GM12878 (cell line): ENCODE measurements at regions not wholly inside any gene's neighbourhood (a gene's known extent, or its start where the extent isn't known, plus 50 kb on each side); places are given as distances from the start of the nearest gene placed in this dataset.

Experiments used
- ATAC-seq: fragments of 200-7000 bp; cut with Tn5 transposase; 3 replicates; pipeline ENCODE4 v1.9.1; 2020; ENCODE audit warnings: mild to moderate bottlenecking, moderate library complexity
- BruUV-seq: library from RNA; stranded (reverse); fragments of 400-500 nt; replicated peaks from 2 replicates; lab custom pipeline; 2021; lab: Mats Ljungman, UMichigan
- CTCF ChIA-PET: fragments of 300-600 bp; sonication (Branson Sonifier 250); formaldehyde crosslinking; extraction: SDS; loops from one replicate; lab custom pipeline; 2021; ENCODE audit warnings: inconsistent platforms; lab: Yijun Ruan, JAX
- POLR2A ChIA-PET: fragments of 350-600 bp; formaldehyde crosslinking; extraction: SDS; loops from one replicate; lab custom pipeline; 2021; ENCODE audit warnings: inconsistent platforms; lab: Charles Lee
- RAD21 ChIA-PET: fragments of 300-600 bp; sonication (Branson Sonifier 250); formaldehyde crosslinking; loops from one replicate; lab custom pipeline; 2023; ENCODE audit warnings: antibody characterized with exemption; ENCODE audit not compliant: unreplicated experiment; lab: Charles Lee
- SMC1A ChIA-PET: fragments of 300-600 bp; sonication (Branson Sonifier 250); formaldehyde crosslinking; loops from one replicate; lab custom pipeline; 2023; ENCODE audit not compliant: unreplicated experiment, uncharacterized antibody; lab: Charles Lee
- DNase-seq: peaks from one replicate; pipeline ENCODE4 v3.0.0-alpha.2; 2011; ENCODE audit warnings: low read depth, low spot score
- FAIRE-seq: peaks from 3 replicates; lab custom pipeline; 2011; peaks lifted over from hg19 to GRCh38; lab: Jason Lieb, UNC
- H2AFZ ChIP-seq: 2 replicates; pipeline ENCODE4 v1.6.0; 2011; ENCODE audit warnings: low read depth, low read length, control low read depth; ENCODE audit not compliant: control insufficient read depth
- H3K27ac ChIP-seq: 2 replicates; pipeline ENCODE4 v1.5.1; 2011; ENCODE audit warnings: control low read depth; ENCODE audit not compliant: control insufficient read depth, insufficient read depth
- H3K27me3 ChIP-seq, 2 experiments: replicated peaks in 1 of 2; 2 replicates each; pipeline versions ENCODE4 v1.6.0 to v1.6.1; 2011; ENCODE audit warnings: low read length in 1 of 2; ENCODE audit not compliant: control insufficient read depth in 2 of 2, insufficient read depth in 2 of 2
- H3K36me3 ChIP-seq, 2 experiments: 2 replicates each; pipeline ENCODE4 v1.5.1; 2011; ENCODE audit warnings: low read length in 1 of 2; ENCODE audit not compliant: control insufficient read depth in 2 of 2, insufficient read depth in 2 of 2
- H3K4me1 ChIP-seq: 2 replicates; pipeline ENCODE4 v1.6.1; 2011; ENCODE audit warnings: mild to moderate bottlenecking, low read length, moderate library complexity, mixed read lengths; ENCODE audit not compliant: control insufficient read depth, insufficient read depth
- H3K4me2 ChIP-seq: 2 replicates; pipeline ENCODE4 v1.6.0; 2011; ENCODE audit warnings: control low read depth; ENCODE audit not compliant: control insufficient read depth, insufficient read depth
- H3K4me3 ChIP-seq: fragments of 200-600 bp; sonication (generic); 2 replicates; pipeline ENCODE4 v1.5.1; 2016
- H3K79me2 ChIP-seq: 2 replicates; pipeline ENCODE4 v1.6.0; 2011; ENCODE audit warnings: low read length; ENCODE audit not compliant: control insufficient read depth, insufficient read depth
- H3K9ac ChIP-seq: 2 replicates; pipeline ENCODE4 v1.8.0; 2011; ENCODE audit warnings: low read length, control low read depth, mixed read lengths; ENCODE audit not compliant: control insufficient read depth, insufficient read depth
- H3K9me3 ChIP-seq: replicated peaks from 3 replicates; pipeline ENCODE4 v1.5.1; 2011; ENCODE audit warnings: mild to moderate bottlenecking, low read length; ENCODE audit not compliant: control insufficient read depth, insufficient read depth
- H4K20me1 ChIP-seq: 2 replicates; pipeline ENCODE4 v1.6.0; 2011; ENCODE audit not compliant: control insufficient read depth, insufficient read depth
- FOXM1 ChIP-seq: IDR thresholded peaks from 2 replicates; pipeline ENCODE4 v1.6.1; 2012; ENCODE audit warnings: low read depth, mild to moderate bottlenecking, inconsistent platforms, low read length, moderate library complexity
- HDAC6 ChIP-seq: fragments of 200-600 bp; sonication (generic); IDR thresholded peaks from one replicate; pipeline ENCODE4 v1.8.0; 2017; ENCODE audit warnings: antibody characterized with exemption; ENCODE audit not compliant: unreplicated experiment
- IKZF2 ChIP-seq, 2 experiments: fragments of 450-650 bp; IDR thresholded peaks; 2 replicates each; pipeline ENCODE4 v1.6.1; 2017; ENCODE audit warnings: mild to moderate bottlenecking in 2 of 2, moderate library complexity in 2 of 2
- NFXL1 ChIP-seq: fragments of 450-650 bp; IDR thresholded peaks from 2 replicates; pipeline ENCODE4 v1.6.1; 2017; ENCODE audit warnings: antibody characterized with exemption, mild to moderate bottlenecking, borderline replicate concordance
- NR2C1 ChIP-seq: fragments of 450-650 bp; IDR thresholded peaks from 2 replicates; pipeline ENCODE4 v1.6.1; 2017; ENCODE audit warnings: antibody characterized with exemption, mild to moderate bottlenecking, moderate library complexity
- POU2F2 ChIP-seq: IDR thresholded peaks from 3 replicates; pipeline ENCODE4 v1.6.1; 2011; ENCODE audit warnings: low read depth, mild to moderate bottlenecking, low read length, borderline replicate concordance
- SIN3A ChIP-seq: IDR thresholded peaks from 2 replicates; pipeline ENCODE4 v1.6.1; 2012; ENCODE audit warnings: low read depth, low read length, improper control_type of control experiment
- SRF ChIP-seq, 2 experiments: IDR thresholded peaks; 2 replicates each; pipeline ENCODE4 v1.6.1; 2011; ENCODE audit warnings: low read depth in 2 of 2, low read length in 2 of 2, mild to moderate bottlenecking in 1 of 2, moderate library complexity in 1 of 2
- TCF12 ChIP-seq: IDR thresholded peaks from 2 replicates; pipeline ENCODE4 v1.6.1; 2011; ENCODE audit warnings: low read depth, mild to moderate bottlenecking, low read length
- ZNF274 ChIP-seq: IDR thresholded peaks from one replicate; pipeline ENCODE4 v1.8.0; 2011; ENCODE audit not compliant: insufficient read length, insufficient read depth
- ZNF622 ChIP-seq: fragments of 450-650 bp; IDR thresholded peaks from 2 replicates; pipeline ENCODE4 v1.6.1; 2017; ENCODE audit warnings: mild to moderate bottlenecking, inconsistent platforms
- WGBS: methylation state at CpG from one replicate; pipeline ENCODE4 v1.1.6; 2016; ENCODE audit warnings: low lambda C conversion rate; ENCODE audit not compliant: insufficient replicate concordance, insufficient coverage; ENCODE audit errors: missing lambda C conversion rate; 5-methylcytosine and 5-hydroxymethylcytosine counted together
- in situ Hi-C: fragments of 300-500 bp; cut with MboI; formaldehyde crosslinking; loops from 9 replicates; pipeline ENCODE4 v1.14.3; 2018; ENCODE audit warnings: mixed read lengths
- intact Hi-C: fragments of 100-400 bp; cut with micrococcal nuclease; formaldehyde crosslinking; loops from one replicate; pipeline ENCODE4 v1.14.2; 2022; ENCODE audit not compliant: unreplicated experiment
- TF ChIP-seq, protein P1 (sequence below): fragments of 150-350 bp; IDR thresholded peaks from 2 replicates; pipeline ENCODE4 v1.6.1; 2014; ENCODE audit warnings: mild to moderate bottlenecking, low read depth, low read length

DNA sequence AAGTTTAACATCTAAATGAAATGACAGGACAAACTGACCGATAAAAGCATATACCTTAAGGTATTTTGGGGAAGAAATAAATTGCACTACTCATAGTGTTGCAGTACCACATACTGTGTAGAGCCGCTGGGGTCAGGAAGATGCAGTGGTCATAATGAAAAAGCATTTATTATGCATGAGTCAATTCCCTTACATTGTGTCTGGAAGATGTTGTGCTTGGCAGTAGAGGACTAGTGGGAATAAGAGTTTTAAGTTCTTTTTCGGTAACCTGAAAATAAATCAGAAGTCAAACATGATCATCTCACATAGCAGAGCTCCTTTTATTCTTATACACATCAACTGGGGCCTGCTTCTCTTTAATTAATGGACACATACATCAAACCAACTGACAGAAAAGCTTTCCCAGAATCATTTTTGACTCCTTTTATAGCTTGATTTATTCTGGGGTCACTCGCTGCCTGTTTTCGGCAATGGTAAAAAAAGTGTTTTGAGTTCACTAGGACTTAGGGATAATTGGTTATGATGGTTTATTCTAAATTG lies 262.5 kb upstream of the CHD1 start:
- CTCF ChIA-PET: no interaction called here
- H3K27ac ChIP-seq: no peak overlapping the region
- no TSS peak for BruUV-seq
- 47% methylated on average over 5 of the region's 5 CpGs for WGBS
- POLR2A ChIA-PET: no interaction called here
- H3K4me1 ChIP-seq: no peaks in the 10 kb centered on the region
- H3K27me3 ChIP-seq: no peaks in the 10 kb centered on the region
- RAD21 ChIA-PET: no interaction called here
- no peak overlapping the region for H2AFZ ChIP-seq
- SMC1A ChIA-PET: no interaction called here
- FAIRE-seq (no peak), DNase-seq (no peak), ATAC-seq (no peak)
- H3K4me2 ChIP-seq: no peak overlapping the region
- no peak overlapping the region for H3K9ac ChIP-seq
- H3K4me3 ChIP-seq: no peak overlapping the region
- H3K9me3 ChIP-seq: no peaks in the 10 kb centered on the region
- in situ Hi-C loops: no loop called here
- H3K79me2 ChIP-seq: no peaks in the 10 kb centered on the region
- no peaks in the 10 kb centered on the region for H4K20me1 ChIP-seq
- intact Hi-C loops: no loop called here
- TF ChIP-seq FOXM1: no peak
- TF ChIP-seq TCF12: no peak
- no peak for TF ChIP-seq NR2C1
- no peak for TF ChIP-seq ZNF622
- no peak for TF ChIP-seq NFXL1
- TF ChIP-seq ZNF274: no peak
- no peak for TF ChIP-seq SRF (IDR thresholded peaks at IDR 0.05; ENCODE audit: low read depth in 2 of 2, low read length in 2 of 2)
- no peak for TF ChIP-seq HDAC6
- no peak for TF ChIP-seq SIN3A
- TF ChIP-seq, protein P1, sequence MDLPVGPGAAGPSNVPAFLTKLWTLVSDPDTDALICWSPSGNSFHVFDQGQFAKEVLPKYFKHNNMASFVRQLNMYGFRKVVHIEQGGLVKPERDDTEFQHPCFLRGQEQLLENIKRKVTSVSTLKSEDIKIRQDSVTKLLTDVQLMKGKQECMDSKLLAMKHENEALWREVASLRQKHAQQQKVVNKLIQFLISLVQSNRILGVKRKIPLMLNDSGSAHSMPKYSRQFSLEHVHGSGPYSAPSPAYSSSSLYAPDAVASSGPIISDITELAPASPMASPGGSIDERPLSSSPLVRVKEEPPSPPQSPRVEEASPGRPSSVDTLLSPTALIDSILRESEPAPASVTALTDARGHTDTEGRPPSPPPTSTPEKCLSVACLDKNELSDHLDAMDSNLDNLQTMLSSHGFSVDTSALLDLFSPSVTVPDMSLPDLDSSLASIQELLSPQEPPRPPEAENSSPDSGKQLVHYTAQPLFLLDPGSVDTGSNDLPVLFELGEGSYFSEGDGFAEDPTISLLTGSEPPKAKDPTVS: no peak
- no peak for TF ChIP-seq IKZF2 (IDR thresholded peaks at IDR 0.05)
- TF ChIP-seq POU2F2: no peak
- H3K36me3 ChIP-seq: no peaks in the 10 kb centered on the region
